ENCODE measurements at regions not wholly inside any gene's neighbourhood (a gene's known extent, or its start where the extent isn't known, plus 50 kb on each side); places are given as distances from the start of the nearest gene placed in this dataset.

GRCh38 chr12:69070319-69071090 is 137.5 kb upstream of the CPM start:
- Histone ChIP-seq H3K4me1 (peaks cover 0 to 10% of the 10 kb centered on the region in 2 donors), H3K4me3 (replicated peaks in 1 of 3) (no peak overlapping the region), H3K27ac (no peak overlapping the region), H3K36me3 (no peaks in the 10 kb centered on the region), H3K27me3 (no peaks in the 10 kb centered on the region), H3K9me3 (no peaks in the 10 kb centered on the region)
- intact Hi-C loops (cut with DNase I), result loop anchor here (5.0 kb wide), 1 partner anchor 208 kb away; no protein-coding TSS in a partner anchor
- TF ChIP-seq POLR2A (IDR thresholded peaks at IDR 0.05) (no peak), CTCF (IDR thresholded peaks at IDR 0.05) (peak; percentile 64 to 85 (median 75))
- WGBS, 2 donors, result 33 to 46% methylated on average over 6 of the region's 6 CpGs
- peak; percentile 63 to 69 for DNase-seq

- peaks cover 0 to 10% of the 10 kb centered on the region in 2 donors for H3K4me1 ChIP-seq
- DNase-seq, result no peak
- H3K27ac ChIP-seq, result no peak overlapping the region
- no peak overlapping the region for H3K4me3 ChIP-seq (replicated peaks in 1 of 3)
- H3K27me3 ChIP-seq, result no peaks in the 10 kb centered on the region
- H3K36me3 ChIP-seq, result no peaks in the 10 kb centered on the region
- intact Hi-C loops (cut with DNase I), result loop anchor here (5.0 kb wide), 1 partner anchor 209 kb away; no protein-coding TSS in a partner anchor
- H3K9me3 ChIP-seq, result no peaks in the 10 kb centered on the region
- TF ChIP-seq CTCF (IDR thresholded peaks at IDR 0.05) (no peak), POLR2A (IDR thresholded peaks at IDR 0.05) (no peak)
- WGBS, 2 donors, result 76 to 92% methylated on average over 1 of the region's 1 CpG
These were observed 138.1 kb upstream of the CPM start for GRCh38 chr12:69071091-69071370.

- Histone ChIP-seq H3K27ac (no peak overlapping the region), H3K27me3 (no peaks in the 10 kb centered on the region), H3K4me3 (replicated peaks in 1 of 3) (no peak overlapping the region), H3K4me1 (no peaks in the 10 kb centered on the region), H3K9me3 (no peaks in the 10 kb centered on the region), H3K36me3 (no peaks in the 10 kb centered on the region)
- intact Hi-C loops (cut with DNase I), result loop anchor here (5.0 kb wide), 1 partner anchor 211 kb away; no protein-coding TSS in a partner anchor
- no peak for DNase-seq
- TF ChIP-seq POLR2A (IDR thresholded peaks at IDR 0.05), result no peak
- no peak for TF ChIP-seq CTCF (IDR thresholded peaks at IDR 0.05)
These were observed 140.1 kb upstream of the CPM start for GRCh38 chr12:69073035-69073434.

GRCh38 chr12:69074556-69075349 is 141.8 kb upstream of the CPM start:
- Histone ChIP-seq H3K27me3 (no peaks in the 10 kb centered on the region), H3K4me1 (no peaks in the 10 kb centered on the region), H3K27ac (no peak overlapping the region), H3K36me3 (no peaks in the 10 kb centered on the region), H3K9me3 (no peaks in the 10 kb centered on the region), H3K4me3 (replicated peaks in 1 of 3) (no peak overlapping the region)
- TF ChIP-seq POLR2A (IDR thresholded peaks at IDR 0.05), result no peak
- no peak for TF ChIP-seq CTCF (IDR thresholded peaks at IDR 0.05)
- intact Hi-C loops (cut with DNase I), result loop anchor here (5.0 kb wide), 1 partner anchor 212 kb away; no protein-coding TSS in a partner anchor
- 78 to 83% methylated on average over 5 of the region's 5 CpGs for WGBS, 2 donors
- DNase-seq, result no peak

GRCh38 chr12:69083689-69084088 is 150.7 kb upstream of the CPM start:
- Histone ChIP-seq H3K9me3 (no peaks in the 10 kb centered on the region), H3K27ac (no peak overlapping the region), H3K4me3 (replicated peaks in 1 of 3) (no peak overlapping the region), H3K36me3 (no peaks in the 10 kb centered on the region), H3K27me3 (no peaks in the 10 kb centered on the region), H3K4me1 (no peaks in the 10 kb centered on the region)
- intact Hi-C loops (cut with DNase I), result no loop called here
- TF ChIP-seq POLR2A (IDR thresholded peaks at IDR 0.05) (no peak), CTCF (IDR thresholded peaks at IDR 0.05) (no peak)
- 77 to 83% methylated on average over 5 of the region's 5 CpGs for WGBS, 2 donors
- no peak for DNase-seq
